A549 (cell line): ENCODE measurements at regions not wholly inside any gene's neighbourhood (a gene's known extent, or its start where the extent isn't known, plus 50 kb on each side); places are given as distances from the start of the nearest gene placed in this dataset.

Experiments
- ATAC-seq, 2 experiments: fragments of 200-7000 bp in 1 of 2; fragments of >200 bp in 1 of 2; cut with Nextera tagmentation in 1 of 2; cut with Tn5 transposase in 1 of 2; 3 replicates each; pipeline versions ENCODE4 v1.8.0 to v1.9.1; 2018 to 2020; ENCODE audit warnings: mild to moderate bottlenecking in 1 of 2, moderate library complexity in 1 of 2
- CTCF ChIA-PET: fragments of 300-600 bp; sonication (Branson Sonifier 250); formaldehyde crosslinking; extraction: SDS; loops from one replicate; lab custom pipeline; 2021; ENCODE audit warnings: antibody characterized with exemption, inconsistent platforms; lab: Yijun Ruan, JAX
- POLR2A ChIA-PET: fragments of 350-600 bp; formaldehyde crosslinking; extraction: SDS; loops from one replicate; lab custom pipeline; 2021; ENCODE audit warnings: antibody characterized with exemption, inconsistent platforms; lab: Yijun Ruan, JAX
- DNase-seq, 2 experiments: peaks; one replicate each; pipeline versions ENCODE4 v3.0.0 to v3.0.0-alpha.2; 2011 to 2016; ENCODE audit warnings: low read depth in 1 of 2, low spot score in 1 of 2
- FAIRE-seq: peaks from 2 replicates; lab custom pipeline; 2011; peaks lifted over from hg19 to GRCh38; lab: Jason Lieb, UNC
- H3K27ac ChIP-seq, 2 experiments: fragments of >200 bp; sonication (Bioruptor Twin); formaldehyde crosslinking; 3 replicates each; pipeline ENCODE4 v1.5.1; 2016 to 2017
- H3K4me1 ChIP-seq: fragments of >200 bp; sonication (Bioruptor Twin); formaldehyde crosslinking; 3 replicates; pipeline ENCODE4 v1.6.1; 2016
- H3K4me2 ChIP-seq: fragments of >200 bp; sonication (Bioruptor Twin); formaldehyde crosslinking; 3 replicates; pipeline ENCODE4 v1.6.1; 2016
- H3K4me3 ChIP-seq: fragments of >200 bp; sonication (Bioruptor Twin); formaldehyde crosslinking; 3 replicates; pipeline ENCODE4 v1.5.1; 2016
- H3K9me3 ChIP-seq: fragments of >200 bp; sonication (Bioruptor Twin); formaldehyde crosslinking; 3 replicates; pipeline ENCODE4 v1.6.1; 2016
- ATOH8 ChIP-seq: fragments of 250-450 bp; sonication (Bioruptor Pico); IDR thresholded peaks from 2 replicates; pipeline ENCODE4 v1.5.0; 2020; ENCODE audit warnings: low read depth, mild to moderate bottlenecking, moderate library complexity
- BHLHE40 ChIP-seq: IDR thresholded peaks from 2 replicates; pipeline ENCODE4 v1.6.1; 2012; ENCODE audit warnings: low read depth, low read length, inconsistent platforms
- CBX2 ChIP-seq: fragments of 200-600 bp; sonication (generic); IDR thresholded peaks from 2 replicates; pipeline ENCODE4 v1.6.1; 2016; ENCODE audit warnings: low read depth, mild to moderate bottlenecking, borderline replicate concordance
- CBX8 ChIP-seq: fragments of 200-600 bp; sonication (generic); IDR thresholded peaks from 2 replicates; pipeline ENCODE4 v1.6.1; 2016
- CHD4 ChIP-seq: fragments of 200-600 bp; sonication (generic); IDR thresholded peaks from 2 replicates; pipeline ENCODE4 v1.6.1; 2016; ENCODE audit warnings: antibody characterized with exemption, mild to moderate bottlenecking, borderline replicate concordance
- E2F6 ChIP-seq: IDR thresholded peaks from 2 replicates; pipeline ENCODE4 v1.6.1; 2012; ENCODE audit warnings: low read depth, borderline replicate concordance
- EHF ChIP-seq: fragments of 250-450 bp; sonication (Bioruptor Pico); IDR thresholded peaks from 2 replicates; pipeline ENCODE4 v1.5.0; 2020; ENCODE audit warnings: mild to moderate bottlenecking
- EHMT2 ChIP-seq: fragments of 200-600 bp; sonication (generic); IDR thresholded peaks from 2 replicates; pipeline ENCODE4 v1.6.1; 2016; ENCODE audit warnings: antibody characterized with exemption, low read depth, mild to moderate bottlenecking, moderate library complexity
- ESRRA ChIP-seq: fragments of 150-350 bp; IDR thresholded peaks from 2 replicates; pipeline ENCODE4 v1.6.1; 2014; ENCODE audit warnings: mild to moderate bottlenecking, low read length, borderline replicate concordance
- FOSB ChIP-seq: fragments of 250-450 bp; sonication (Bioruptor Pico); IDR thresholded peaks from 2 replicates; pipeline ENCODE4 v1.5.0; 2020; ENCODE audit warnings: mild to moderate bottlenecking, moderate library complexity
- GATA3 ChIP-seq: IDR thresholded peaks from 2 replicates; pipeline ENCODE4 v1.6.1; 2012; ENCODE audit warnings: borderline replicate concordance
- HMGXB4 ChIP-seq: fragments of 250-450 bp; sonication (Bioruptor Pico); IDR thresholded peaks from 2 replicates; pipeline ENCODE4 v1.5.0; 2021; ENCODE audit warnings: mild to moderate bottlenecking, moderate library complexity, borderline replicate concordance
- HOXA7 ChIP-seq: fragments of 250-450 bp; sonication (Bioruptor Pico); IDR thresholded peaks from 2 replicates; pipeline ENCODE4 v1.5.0; 2020; ENCODE audit warnings: mild to moderate bottlenecking, moderate library complexity
- HOXB5 ChIP-seq: fragments of 250-450 bp; sonication (Bioruptor Pico); IDR thresholded peaks from 2 replicates; pipeline ENCODE4 v1.5.0; 2020; ENCODE audit warnings: mild to moderate bottlenecking, moderate library complexity
- JUN ChIP-seq, 2 experiments: fragments of >200 bp; sonication (Bioruptor Twin); formaldehyde crosslinking; IDR thresholded peaks; 2 replicates in 1 of 2; 3 replicates in 1 of 2; pipeline ENCODE4 v1.6.1; 2016 to 2017
- KDM1A ChIP-seq: fragments of 200-600 bp; sonication (generic); IDR thresholded peaks from 2 replicates; pipeline ENCODE4 v1.6.1; 2016; ENCODE audit warnings: low read depth, mild to moderate bottlenecking
- MAFK ChIP-seq: fragments of 450-650 bp; IDR thresholded peaks from 2 replicates; pipeline ENCODE4 v1.6.1; 2014; ENCODE audit not compliant: partially characterized antibody
- MYC ChIP-seq: IDR thresholded peaks from 2 replicates; pipeline ENCODE4 v1.6.1; 2012; ENCODE audit warnings: mild to moderate bottlenecking, inconsistent platforms, low read length, improper control_type of control experiment, borderline replicate concordance
- NFE2L2 ChIP-seq: fragments of 150-350 bp; conservative IDR thresholded peaks from 2 replicates; pipeline ENCODE4 v1.6.1; 2014; ENCODE audit warnings: low read length
- POLR2AphosphoS2 ChIP-seq: conservative IDR thresholded peaks from 2 replicates; pipeline ENCODE4 v1.6.1; 2012; ENCODE audit warnings: low read length, improper control_type of control experiment, inconsistent platforms
- RAD21 ChIP-seq, 2 experiments: fragments of >200 bp in 1 of 2; sonication (Bioruptor Twin) in 1 of 2; formaldehyde crosslinking in 1 of 2; IDR thresholded peaks in 1 of 2; conservative IDR thresholded peaks in 1 of 2; 2 replicates in 1 of 2; 3 replicates in 1 of 2; pipeline ENCODE4 v1.6.1; 2012 to 2018; ENCODE audit warnings: inconsistent platforms in 1 of 2
- RCOR1 ChIP-seq: fragments of 150-350 bp; IDR thresholded peaks from 2 replicates; pipeline ENCODE4 v1.6.1; 2014; ENCODE audit warnings: antibody characterized with exemption, low read length, low read depth
- SREBF2 ChIP-seq: fragments of 450-650 bp; IDR thresholded peaks from 2 replicates; pipeline ENCODE4 v1.6.1; 2014; ENCODE audit warnings: mild to moderate bottlenecking, moderate library complexity
- USF2 ChIP-seq: fragments of 450-650 bp; IDR thresholded peaks from 2 replicates; pipeline ENCODE4 v1.6.1; 2014; ENCODE audit warnings: antibody characterized with exemption
- ZC3H11A ChIP-seq: fragments of 450-650 bp; IDR thresholded peaks from 2 replicates; pipeline ENCODE4 v1.6.1; 2014; ENCODE audit warnings: antibody characterized with exemption, mild to moderate bottlenecking
- ZNF302 ChIP-seq: fragments of 250-450 bp; sonication (Bioruptor Pico); IDR thresholded peaks from 2 replicates; pipeline ENCODE4 v1.9.0; 2021; ENCODE audit warnings: inconsistent platforms, mild to moderate bottlenecking, moderate library complexity
- WGBS: methylation state at CpG from one replicate; pipeline ENCODE4 v1.1.6; 2017; ENCODE audit errors: missing lambda C conversion rate; 5-methylcytosine and 5-hydroxymethylcytosine counted together

GRCh38 chr13:54999399-54999907, 1970.8 kb downstream of the OLFM4 start:
- Histone ChIP-seq H3K9me3 (no peaks in the 10 kb centered on the region), H3K4me2 (no peak overlapping the region), H3K4me3 (no peak overlapping the region), H3K27ac (no peak overlapping the region), H3K4me1 (no peaks in the 10 kb centered on the region)
- CTCF ChIA-PET = no interaction called here
- DNase-seq (no peak), ATAC-seq (no peak), FAIRE-seq (no peak)
- 3% methylated on average over 2 of the region's 2 CpGs for WGBS
- POLR2A ChIA-PET = no interaction called here
- no peak for TF ChIP-seq SREBF2
- no peak for TF ChIP-seq GATA3
- no peak for TF ChIP-seq KDM1A
- TF ChIP-seq BHLHE40 = no peak
- no peak for TF ChIP-seq ZC3H11A
- no peak for TF ChIP-seq CHD4
- no peak for TF ChIP-seq MAFK
- no peak for TF ChIP-seq HOXA7 (CRISPR knock-in tag)
- TF ChIP-seq ZNF302 = no peak

DNA sequence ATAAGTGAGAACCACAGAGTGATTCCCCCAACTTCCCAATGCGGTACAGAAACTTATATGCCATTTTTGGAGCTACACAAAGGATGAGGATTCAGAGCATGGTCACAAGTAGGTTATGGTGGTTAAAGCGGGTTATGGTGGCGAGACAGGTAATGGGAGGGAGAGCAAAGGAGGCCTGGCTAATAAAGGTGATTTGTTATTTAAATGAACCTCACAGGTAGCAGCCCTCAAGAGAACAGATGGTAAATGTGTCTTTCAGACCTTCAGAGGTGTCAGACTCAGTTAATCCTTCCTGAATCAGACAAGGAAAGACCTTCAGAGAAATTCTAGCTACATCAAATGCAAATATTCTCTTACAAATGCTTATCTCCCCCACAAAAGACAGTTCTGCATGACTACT, 1971.4 kb downstream of the OLFM4 start:
- no peak for FAIRE-seq
- CTCF ChIA-PET = no interaction called here
- no peaks in the 10 kb centered on the region for H3K4me1 ChIP-seq

More for the DNA sequence above, 1971.4 kb downstream of the OLFM4 start:
- Histone ChIP-seq H3K4me3 (no peak overlapping the region), H3K27ac (no peak overlapping the region), H3K4me2 (no peak overlapping the region), H3K9me3 (no peaks in the 10 kb centered on the region)
- no peak for TF ChIP-seq EHF (CRISPR knock-in tag)
- no peak for TF ChIP-seq NFE2L2
- no peak for TF ChIP-seq ATOH8
- TF ChIP-seq CBX2 = no peak
- no peak for TF ChIP-seq RCOR1
- TF ChIP-seq MYC = no peak
- TF ChIP-seq CBX8 = no peak
- TF ChIP-seq RAD21 (conservative IDR thresholded peaks at IDR 0.05 in 1 of 2, IDR thresholded peaks at IDR 0.05 in 1 of 2) = no peak
- no peak for TF ChIP-seq E2F6
- TF ChIP-seq FOSB (CRISPR knock-in tag) = no peak
- no peak for TF ChIP-seq JUN (IDR thresholded peaks at IDR 0.05)
- TF ChIP-seq USF2 = no peak
- TF ChIP-seq HMGXB4 = no peak
- TF ChIP-seq POLR2AphosphoS2 = no peak
- no peak for TF ChIP-seq CHD4
- TF ChIP-seq HOXB5 = no peak
- TF ChIP-seq EHMT2 = no peak
- no peak for TF ChIP-seq ESRRA
- DNase-seq (no peak), ATAC-seq (no peak)
- POLR2A ChIA-PET = no interaction called here
- WGBS = 6% methylated on average over 3 of the region's 3 CpGs
